Left ventricle myocardium inferior (tissue), 1 donor: ENCODE measurements at regions not wholly inside any gene's neighbourhood (a gene's known extent, or its start where the extent isn't known, plus 50 kb on each side); places are given as distances from the start of the nearest gene placed in this dataset.

Experiments used
- DNase-seq: peaks from one replicate; pipeline ENCODE4 v3.0.0-alpha.2; 2020
- H3K27ac ChIP-seq: fragments of 200-600 bp; replicated peaks from 2 replicates; pipeline ENCODE4 v1.8.0; 2021
- H3K27me3 ChIP-seq: fragments of 200-600 bp; 2 replicates; pipeline ENCODE4 v1.8.0; 2021; ENCODE audit warnings: low read depth
- H3K36me3 ChIP-seq: fragments of 200-600 bp; 2 replicates; pipeline ENCODE4 v1.8.0; 2021
- H3K4me1 ChIP-seq: fragments of 200-600 bp; 2 replicates; pipeline ENCODE4 v1.8.0; 2021
- H3K4me3 ChIP-seq: fragments of 200-600 bp; 2 replicates; pipeline ENCODE4 v1.8.0; 2021; ENCODE audit warnings: mild to moderate bottlenecking, moderate library complexity
- H3K9me3 ChIP-seq: fragments of 200-600 bp; replicated peaks from 2 replicates; pipeline ENCODE4 v1.8.0; 2021
- intact Hi-C: fragments of 100-400 bp; cut with micrococcal nuclease; formaldehyde crosslinking; loops from one replicate; pipeline ENCODE4 v1.11.0; 2022
- TF ChIP-seq, protein P1 (sequence below): fragments of 200-600 bp; IDR thresholded peaks from 2 replicates; pipeline ENCODE4 v1.8.0; 2021; ENCODE audit warnings: antibody characterized with exemption, mild to moderate bottlenecking, borderline replicate concordance
- donor health status: DM: no; HTN: yes; CAD: no; lungs with severe emphysema.

DNA sequence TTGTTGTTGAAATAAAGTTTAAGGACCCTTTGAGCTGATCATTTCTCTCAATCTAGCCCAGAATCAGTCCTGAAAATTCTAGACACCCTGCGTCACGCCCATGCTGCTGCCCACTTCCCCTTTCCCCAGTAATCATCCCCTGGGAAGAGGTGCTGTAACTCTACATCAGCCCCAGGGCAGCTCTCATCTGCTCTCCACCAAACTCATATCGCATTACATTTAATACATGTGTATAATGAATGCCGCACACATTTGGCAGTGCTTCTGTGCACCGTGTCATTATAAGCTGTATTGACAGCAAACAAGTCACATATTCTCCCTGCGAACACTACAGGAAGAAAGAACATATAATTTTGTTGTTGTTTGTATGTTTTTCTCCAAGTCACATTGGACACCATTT, 539.7 kb upstream of the DAB1 start:
- intact Hi-C loops, result no loop called here
- TF ChIP-seq, protein P1, sequence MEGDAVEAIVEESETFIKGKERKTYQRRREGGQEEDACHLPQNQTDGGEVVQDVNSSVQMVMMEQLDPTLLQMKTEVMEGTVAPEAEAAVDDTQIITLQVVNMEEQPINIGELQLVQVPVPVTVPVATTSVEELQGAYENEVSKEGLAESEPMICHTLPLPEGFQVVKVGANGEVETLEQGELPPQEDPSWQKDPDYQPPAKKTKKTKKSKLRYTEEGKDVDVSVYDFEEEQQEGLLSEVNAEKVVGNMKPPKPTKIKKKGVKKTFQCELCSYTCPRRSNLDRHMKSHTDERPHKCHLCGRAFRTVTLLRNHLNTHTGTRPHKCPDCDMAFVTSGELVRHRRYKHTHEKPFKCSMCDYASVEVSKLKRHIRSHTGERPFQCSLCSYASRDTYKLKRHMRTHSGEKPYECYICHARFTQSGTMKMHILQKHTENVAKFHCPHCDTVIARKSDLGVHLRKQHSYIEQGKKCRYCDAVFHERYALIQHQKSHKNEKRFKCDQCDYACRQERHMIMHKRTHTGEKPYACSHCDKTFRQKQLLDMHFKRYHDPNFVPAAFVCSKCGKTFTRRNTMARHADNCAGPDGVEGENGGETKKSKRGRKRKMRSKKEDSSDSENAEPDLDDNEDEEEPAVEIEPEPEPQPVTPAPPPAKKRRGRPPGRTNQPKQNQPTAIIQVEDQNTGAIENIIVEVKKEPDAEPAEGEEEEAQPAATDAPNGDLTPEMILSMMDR, result no peak
- Histone ChIP-seq H3K4me3 (no peak overlapping the region), H3K27ac (no peak overlapping the region), H3K27me3 (no peaks in the 10 kb centered on the region), H3K4me1 (no peaks in the 10 kb centered on the region), H3K36me3 (no peaks in the 10 kb centered on the region), H3K9me3 (no peaks in the 10 kb centered on the region)
- no peak for DNase-seq

- Histone ChIP-seq H3K36me3 (no peaks in the 10 kb centered on the region), H3K4me1 (peaks cover 8% of the 10 kb centered on the region), H3K4me3 (no peak overlapping the region), H3K27me3 (no peaks in the 10 kb centered on the region), H3K27ac (no peak overlapping the region), H3K9me3 (no peaks in the 10 kb centered on the region)
- DNase-seq, result no peak
- TF ChIP-seq, protein P1, result no peak
- intact Hi-C loops, result no loop called here
These were observed 535.8 kb upstream of the DAB1 start for GRCh38 chr1:57959531-57960241.

- Histone ChIP-seq H3K4me3 (no peak overlapping the region), H3K27ac (no peak overlapping the region), H3K27me3 (no peaks in the 10 kb centered on the region), H3K4me1 (peaks cover 9% of the 10 kb centered on the region), H3K36me3 (no peaks in the 10 kb centered on the region), H3K9me3 (no peaks in the 10 kb centered on the region)
- TF ChIP-seq, protein P1, result no peak
- DNase-seq, result no peak
- intact Hi-C loops, result no loop called here
These were observed 533.7 kb upstream of the DAB1 start for GRCh38 chr1:57957576-57957975.

DNA sequence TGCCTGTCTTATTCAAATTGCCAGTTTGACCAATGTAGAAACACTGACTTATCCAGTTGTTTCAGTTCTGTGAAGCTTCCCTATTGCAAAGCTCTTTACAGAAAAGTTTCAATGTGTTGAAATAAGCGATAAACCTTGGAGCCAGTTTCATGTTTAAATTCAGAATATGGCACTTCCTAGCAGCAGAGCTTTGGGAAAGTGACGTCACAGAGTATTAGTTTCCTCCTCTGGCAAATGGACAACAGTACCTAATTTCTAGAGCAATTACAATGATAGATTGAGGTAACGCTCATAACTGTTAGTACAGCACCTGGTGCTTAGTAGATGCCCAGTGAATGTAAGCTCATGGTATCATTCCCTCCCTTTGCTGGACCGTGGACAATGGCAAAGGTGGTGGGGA, 527.5 kb upstream of the DAB1 start:
- TF ChIP-seq, protein P1, result no peak
- intact Hi-C loops, result no loop called here

DNA sequence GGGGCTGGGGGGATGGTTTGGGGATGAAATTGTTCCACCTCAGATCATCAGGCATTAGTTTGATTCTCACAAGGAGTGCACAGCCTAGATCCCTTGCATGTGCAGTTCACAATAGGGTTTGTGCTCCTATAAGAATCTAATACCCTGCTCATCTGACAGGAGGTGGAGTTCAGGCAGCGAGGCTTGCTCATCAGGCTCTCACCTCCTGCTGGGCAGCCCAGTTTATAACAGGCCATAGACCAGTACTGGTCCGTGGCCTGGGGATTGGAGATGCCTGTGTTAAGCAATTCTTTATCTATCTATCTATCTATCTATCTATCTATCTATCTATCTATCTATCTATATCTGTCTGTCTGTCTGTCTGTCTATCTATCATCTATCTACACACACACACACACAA, 525.3 kb upstream of the DAB1 start:
- intact Hi-C loops, result no loop called here
- H3K4me3 ChIP-seq, result no peak overlapping the region
- no peaks in the 10 kb centered on the region for H3K4me1 ChIP-seq
- DNase-seq, result no peak
- no peaks in the 10 kb centered on the region for H3K27me3 ChIP-seq
- H3K27ac ChIP-seq, result no peak overlapping the region
- H3K9me3 ChIP-seq, result no peaks in the 10 kb centered on the region
- TF ChIP-seq, protein P1, result no peak
- no peaks in the 10 kb centered on the region for H3K36me3 ChIP-seq

More for the DNA sequence above, 527.5 kb upstream of the DAB1 start:
- no peaks in the 10 kb centered on the region for H3K36me3 ChIP-seq
- no peak overlapping the region for H3K4me3 ChIP-seq
- no peak overlapping the region for H3K27ac ChIP-seq
- DNase-seq, result no peak
- peaks cover 9% of the 10 kb centered on the region for H3K4me1 ChIP-seq
- H3K9me3 ChIP-seq, result no peaks in the 10 kb centered on the region
- no peaks in the 10 kb centered on the region for H3K27me3 ChIP-seq
